ENCODE measurements at regions not wholly inside any gene's neighbourhood (a gene's known extent, or its start where the extent isn't known, plus 50 kb on each side); places are given as distances from the start of the nearest gene placed in this dataset.

GRCh38 chr17:72255481-72255880 is 134.7 kb downstream of the SOX9 start:
- no peak overlapping the region for H3K9ac ChIP-seq (ENCODE audit: insufficient read length)
- no peak overlapping the region for H3K4me3 ChIP-seq
- H3K36me3 ChIP-seq (ENCODE audit: insufficient read depth, low read length), result no peaks in the 10 kb centered on the region
- DNase-seq (ENCODE audit: low read depth, low spot score), result no peak
- no peak for TF ChIP-seq EZH2 (IDR thresholded peaks at IDR 0.05)
- no peak for TF ChIP-seq FOXP2 (optimal IDR thresholded peaks at IDR 0.05; ENCODE audit: control extremely low read depth, extremely low read length, insufficient read depth)
- no peak for TF ChIP-seq POLR2AphosphoS5 (IDR thresholded peaks at IDR 0.05; ENCODE audit: borderline replicate concordance, low read depth, low read length)
- H3K27ac ChIP-seq, result no peak overlapping the region
- H3K9me3 ChIP-seq (ENCODE audit: low read depth, low read length), result no peaks in the 10 kb centered on the region

DNA sequence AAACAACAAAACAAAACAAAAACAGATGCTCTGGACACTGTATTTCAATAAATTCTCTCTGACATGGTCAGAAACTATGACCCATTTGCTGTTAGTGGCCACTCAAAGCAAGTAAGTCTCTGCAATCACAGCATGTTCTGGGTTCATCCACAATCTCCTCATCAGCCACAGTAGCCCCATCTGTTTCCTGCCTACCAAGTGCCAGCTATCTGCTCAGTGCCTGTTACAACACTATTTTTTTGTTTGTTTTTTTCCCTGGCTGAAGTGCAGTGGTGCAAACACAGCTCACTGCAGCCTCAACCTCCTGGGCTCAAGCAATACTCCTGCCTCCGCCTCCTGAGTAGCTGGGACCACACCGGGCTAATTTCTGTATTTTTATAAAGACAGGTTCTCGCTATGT is 137.9 kb downstream of the SOX9 start:
- DNase-seq (ENCODE audit: low read depth, low spot score), result no peak
- Histone ChIP-seq H3K9me3 (ENCODE audit: low read depth, low read length) (no peaks in the 10 kb centered on the region), H3K9ac (ENCODE audit: insufficient read length) (no peak overlapping the region), H3K4me3 (no peak overlapping the region), H3K36me3 (ENCODE audit: insufficient read depth, low read length) (no peaks in the 10 kb centered on the region), H3K27ac (no peak overlapping the region)
- TF ChIP-seq EZH2 (IDR thresholded peaks at IDR 0.05) (no peak), FOXP2 (optimal IDR thresholded peaks at IDR 0.05; ENCODE audit: control extremely low read depth, extremely low read length, insufficient read depth) (no peak), POLR2AphosphoS5 (IDR thresholded peaks at IDR 0.05; ENCODE audit: borderline replicate concordance, low read depth, low read length) (no peak)

GRCh38 chr17:72259922-72260321 is 139.1 kb downstream of the SOX9 start:
- H3K9me3 ChIP-seq (ENCODE audit: low read depth, low read length), result no peaks in the 10 kb centered on the region
- no peak overlapping the region for H3K4me3 ChIP-seq
- DNase-seq (ENCODE audit: low read depth, low spot score), result no peak
- no peak overlapping the region for H3K9ac ChIP-seq (ENCODE audit: insufficient read length)
- TF ChIP-seq FOXP2 (optimal IDR thresholded peaks at IDR 0.05; ENCODE audit: control extremely low read depth, extremely low read length, insufficient read depth) (no peak), EZH2 (IDR thresholded peaks at IDR 0.05) (no peak)
- H3K36me3 ChIP-seq (ENCODE audit: insufficient read depth, low read length), result no peaks in the 10 kb centered on the region
- H3K27ac ChIP-seq, result no peak overlapping the region

DNA sequence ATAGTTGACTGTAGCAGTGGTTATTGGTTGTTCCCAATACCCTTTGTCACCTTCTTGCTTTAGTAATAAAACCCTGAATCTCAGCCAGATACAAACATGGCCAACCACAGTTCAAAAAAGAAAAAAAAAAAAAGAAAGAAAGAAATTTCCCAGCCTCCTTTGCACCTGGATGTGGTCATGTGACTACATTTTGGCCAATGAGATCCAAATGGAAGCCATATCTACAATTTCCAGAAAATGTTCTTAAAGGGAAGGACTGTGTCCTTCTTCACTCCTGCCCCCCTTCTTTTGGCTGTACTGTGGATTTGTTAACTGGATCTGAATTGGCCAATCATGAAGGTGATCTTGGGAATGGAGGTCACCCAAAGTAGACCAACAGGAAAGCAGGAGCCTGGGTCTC is 141.9 kb downstream of the SOX9 start:
- H3K9ac ChIP-seq (ENCODE audit: insufficient read length), result no peak overlapping the region
- H3K9me3 ChIP-seq (ENCODE audit: low read depth, low read length), result no peaks in the 10 kb centered on the region
- DNase-seq (ENCODE audit: low read depth, low spot score), result no peak
- TF ChIP-seq FOXP2 (optimal IDR thresholded peaks at IDR 0.05; ENCODE audit: control extremely low read depth, extremely low read length, insufficient read depth) (no peak), EZH2 (IDR thresholded peaks at IDR 0.05) (no peak), POLR2AphosphoS5 (IDR thresholded peaks at IDR 0.05; ENCODE audit: borderline replicate concordance, low read depth, low read length) (no peak)
- no peaks in the 10 kb centered on the region for H3K36me3 ChIP-seq (ENCODE audit: insufficient read depth, low read length)
- no peak overlapping the region for H3K4me3 ChIP-seq
- no peak overlapping the region for H3K27ac ChIP-seq

- H3K36me3 ChIP-seq (ENCODE audit: insufficient read depth, low read length), result no peaks in the 10 kb centered on the region
These were observed 144.0 kb downstream of the SOX9 start for GRCh38 chr17:72264682-72265405.

DNA sequence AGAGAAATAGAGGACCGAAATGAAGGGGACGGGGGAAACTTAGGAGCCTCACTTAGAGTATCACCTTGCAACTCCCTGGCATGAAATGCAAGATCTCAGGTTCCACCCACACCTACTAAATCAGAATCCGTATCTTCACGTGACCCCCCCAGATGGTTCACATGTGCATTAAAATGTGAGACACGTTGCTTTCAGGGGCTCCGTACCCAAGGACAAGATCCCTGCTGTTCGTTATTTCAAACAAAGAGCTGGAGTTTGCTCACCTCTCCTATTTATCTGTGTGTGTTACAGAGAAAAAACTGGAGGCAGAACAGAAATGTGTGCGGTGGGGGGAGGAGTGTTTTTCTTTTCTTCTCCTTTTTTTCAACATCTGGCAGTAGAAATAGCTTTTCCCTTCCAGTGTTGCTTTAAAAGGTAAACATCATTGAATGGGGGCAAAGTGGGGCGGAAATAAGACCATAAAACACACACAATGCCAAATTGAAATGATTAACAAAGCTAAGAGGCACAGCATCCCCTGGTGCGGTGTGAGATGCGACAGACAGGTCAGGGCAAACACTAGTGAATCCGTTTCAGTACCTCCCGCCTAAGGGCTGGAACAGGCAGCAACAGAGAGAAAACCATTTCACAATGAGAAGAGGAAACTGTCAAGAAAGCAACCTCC is 145.4 kb downstream of the SOX9 start:
- Histone ChIP-seq H3K4me3 (no peak overlapping the region), H3K9me3 (ENCODE audit: low read depth, low read length) (no peaks in the 10 kb centered on the region), H3K9ac (ENCODE audit: insufficient read length) (no peak overlapping the region), H3K36me3 (ENCODE audit: insufficient read depth, low read length) (no peaks in the 10 kb centered on the region), H3K27ac (no peak overlapping the region)
- no peak for TF ChIP-seq EZH2 (IDR thresholded peaks at IDR 0.05)
- TF ChIP-seq POLR2AphosphoS5 (IDR thresholded peaks at IDR 0.05; ENCODE audit: borderline replicate concordance, low read depth, low read length), result no peak
- no peak for TF ChIP-seq FOXP2 (optimal IDR thresholded peaks at IDR 0.05; ENCODE audit: control extremely low read depth, extremely low read length, insufficient read depth)
- DNase-seq (ENCODE audit: low read depth, low spot score), result no peak

More at GRCh38 chr17:72264682-72265405, 144.0 kb downstream of the SOX9 start:
- H3K9ac ChIP-seq (ENCODE audit: insufficient read length), result no peak overlapping the region
- TF ChIP-seq EZH2 (IDR thresholded peaks at IDR 0.05), result no peak
- TF ChIP-seq POLR2AphosphoS5 (IDR thresholded peaks at IDR 0.05; ENCODE audit: borderline replicate concordance, low read depth, low read length), result no peak
- no peak for TF ChIP-seq FOXP2 (optimal IDR thresholded peaks at IDR 0.05; ENCODE audit: control extremely low read depth, extremely low read length, insufficient read depth)
- no peaks in the 10 kb centered on the region for H3K9me3 ChIP-seq (ENCODE audit: low read depth, low read length)
- H3K4me3 ChIP-seq, result no peak overlapping the region
- no peak for DNase-seq (ENCODE audit: low read depth, low spot score)
- H3K27ac ChIP-seq, result no peak overlapping the region

DNA sequence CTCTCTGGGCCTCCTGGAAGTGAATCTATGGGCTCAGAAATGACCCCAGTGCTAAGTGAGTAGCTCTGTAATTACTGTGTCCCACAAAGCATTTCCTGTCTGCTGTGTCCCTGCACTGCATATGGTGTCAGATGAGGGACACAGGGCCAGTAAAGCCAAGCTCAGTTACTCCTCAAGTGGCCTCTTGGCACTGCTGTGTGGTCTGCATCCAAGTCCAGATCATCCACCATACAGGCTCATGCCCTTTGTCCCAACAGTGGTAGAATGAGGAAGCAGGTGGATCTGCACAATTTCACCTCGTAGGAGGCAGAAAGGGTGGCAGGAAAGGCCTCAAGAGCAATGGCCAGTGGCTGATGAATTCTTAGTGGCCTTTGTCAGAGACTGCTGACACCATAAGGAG is 146.8 kb downstream of the SOX9 start:
- TF ChIP-seq EZH2 (IDR thresholded peaks at IDR 0.05) (no peak), FOXP2 (optimal IDR thresholded peaks at IDR 0.05; ENCODE audit: control extremely low read depth, extremely low read length, insufficient read depth) (no peak), POLR2AphosphoS5 (IDR thresholded peaks at IDR 0.05; ENCODE audit: borderline replicate concordance, low read depth, low read length) (no peak)
- Histone ChIP-seq H3K27ac (no peak overlapping the region), H3K9me3 (ENCODE audit: low read depth, low read length) (no peaks in the 10 kb centered on the region), H3K9ac (ENCODE audit: insufficient read length) (no peak overlapping the region), H3K36me3 (ENCODE audit: insufficient read depth, low read length) (no peaks in the 10 kb centered on the region), H3K4me3 (no peak overlapping the region)
- no peak for DNase-seq (ENCODE audit: low read depth, low spot score)

DNA sequence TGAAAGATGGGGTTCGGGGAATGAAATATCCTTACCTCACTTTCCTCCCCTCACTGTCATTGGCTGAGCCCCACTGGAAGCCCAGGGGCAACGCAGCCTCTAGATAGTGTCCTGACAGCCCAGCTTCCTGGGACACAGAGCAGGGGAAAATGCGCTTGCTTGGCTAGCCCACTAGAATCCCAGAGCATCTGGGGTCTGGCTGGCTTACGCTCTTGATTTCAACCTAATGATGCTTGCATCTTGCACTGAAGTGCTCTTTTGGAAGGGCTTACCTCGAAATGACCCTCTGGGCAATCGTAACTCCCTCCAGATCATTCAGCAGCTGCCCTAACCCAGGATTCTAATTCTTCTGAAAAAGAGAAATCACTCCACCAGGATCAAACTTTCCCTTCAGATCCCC is 147.6 kb downstream of the SOX9 start:
- DNase-seq (ENCODE audit: low read depth, low spot score), result no peak
- Histone ChIP-seq H3K36me3 (ENCODE audit: insufficient read depth, low read length) (no peaks in the 10 kb centered on the region), H3K27ac (no peak overlapping the region), H3K4me3 (no peak overlapping the region), H3K9ac (ENCODE audit: insufficient read length) (no peak overlapping the region), H3K9me3 (ENCODE audit: low read depth, low read length) (no peaks in the 10 kb centered on the region)
- TF ChIP-seq FOXP2 (optimal IDR thresholded peaks at IDR 0.05; ENCODE audit: control extremely low read depth, extremely low read length, insufficient read depth) (no peak), EZH2 (IDR thresholded peaks at IDR 0.05) (no peak), POLR2AphosphoS5 (IDR thresholded peaks at IDR 0.05; ENCODE audit: borderline replicate concordance, low read depth, low read length) (no peak)

All from SK-N-MC (cell line).